RWPE1 (cell line): ENCODE measurements at regions not wholly inside any gene's neighbourhood (a gene's known extent, or its start where the extent isn't known, plus 50 kb on each side); places are given as distances from the start of the nearest gene placed in this dataset.

Experiments
- CTCF ChIA-PET: fragments of 350-600 bp; sonication (Branson Sonifier 250); formaldehyde crosslinking; extraction: SDS; loops from one replicate; lab custom pipeline; 2021; lab: Yijun Ruan, JAX
- POLR2A ChIA-PET: fragments of 400-600 bp; formaldehyde crosslinking; extraction: SDS; loops from one replicate; lab custom pipeline; 2020; ENCODE audit warnings: antibody characterized with exemption; ENCODE audit not compliant: low non-redundant PET; lab: Yijun Ruan, JAX
- DNase-seq: peaks from one replicate; pipeline ENCODE4 v3.0.0; 2012; ENCODE audit warnings: low spot score
- H3K27ac ChIP-seq: fragments of 450-650 bp; 2 replicates; pipeline ENCODE4 v1.5.1; 2017
- TF ChIP-seq, protein P1 (sequence below): fragments of 450-650 bp; conservative IDR thresholded peaks from 2 replicates; pipeline ENCODE4 v1.5.1; 2017; ENCODE audit warnings: low read depth, mild to moderate bottlenecking

DNA sequence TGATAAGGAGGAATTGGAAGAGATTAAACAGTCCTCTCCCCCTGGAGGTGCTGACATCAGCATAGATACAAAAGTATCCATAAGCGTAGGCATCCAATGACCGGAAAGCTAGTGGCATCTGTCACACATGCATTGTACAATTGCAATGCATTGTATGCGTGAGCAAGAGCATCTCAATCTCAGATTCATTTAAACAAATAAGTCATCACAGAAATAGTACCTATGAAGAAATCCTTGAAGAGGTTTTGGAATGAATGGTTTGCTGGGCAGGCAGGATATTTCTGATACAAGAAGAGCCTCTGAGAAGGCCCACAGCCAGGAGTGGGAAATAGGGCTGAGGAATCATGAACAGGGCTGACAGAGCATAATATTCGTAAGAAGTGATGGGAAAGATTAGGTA lies 88.9 kb upstream of the ABCD3 start:
- ChIA-PET CTCF (interaction anchor here (1.2 to 1.3 kb wide), 2 partner anchors 267 to 286 kb away, joined by 5 read pairs; no protein-coding TSS in a partner anchor), POLR2A (no interaction called here)
- no peak overlapping the region for H3K27ac ChIP-seq
- TF ChIP-seq, protein P1, sequence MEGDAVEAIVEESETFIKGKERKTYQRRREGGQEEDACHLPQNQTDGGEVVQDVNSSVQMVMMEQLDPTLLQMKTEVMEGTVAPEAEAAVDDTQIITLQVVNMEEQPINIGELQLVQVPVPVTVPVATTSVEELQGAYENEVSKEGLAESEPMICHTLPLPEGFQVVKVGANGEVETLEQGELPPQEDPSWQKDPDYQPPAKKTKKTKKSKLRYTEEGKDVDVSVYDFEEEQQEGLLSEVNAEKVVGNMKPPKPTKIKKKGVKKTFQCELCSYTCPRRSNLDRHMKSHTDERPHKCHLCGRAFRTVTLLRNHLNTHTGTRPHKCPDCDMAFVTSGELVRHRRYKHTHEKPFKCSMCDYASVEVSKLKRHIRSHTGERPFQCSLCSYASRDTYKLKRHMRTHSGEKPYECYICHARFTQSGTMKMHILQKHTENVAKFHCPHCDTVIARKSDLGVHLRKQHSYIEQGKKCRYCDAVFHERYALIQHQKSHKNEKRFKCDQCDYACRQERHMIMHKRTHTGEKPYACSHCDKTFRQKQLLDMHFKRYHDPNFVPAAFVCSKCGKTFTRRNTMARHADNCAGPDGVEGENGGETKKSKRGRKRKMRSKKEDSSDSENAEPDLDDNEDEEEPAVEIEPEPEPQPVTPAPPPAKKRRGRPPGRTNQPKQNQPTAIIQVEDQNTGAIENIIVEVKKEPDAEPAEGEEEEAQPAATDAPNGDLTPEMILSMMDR, result no peak
- DNase-seq, result no peak

DNA sequence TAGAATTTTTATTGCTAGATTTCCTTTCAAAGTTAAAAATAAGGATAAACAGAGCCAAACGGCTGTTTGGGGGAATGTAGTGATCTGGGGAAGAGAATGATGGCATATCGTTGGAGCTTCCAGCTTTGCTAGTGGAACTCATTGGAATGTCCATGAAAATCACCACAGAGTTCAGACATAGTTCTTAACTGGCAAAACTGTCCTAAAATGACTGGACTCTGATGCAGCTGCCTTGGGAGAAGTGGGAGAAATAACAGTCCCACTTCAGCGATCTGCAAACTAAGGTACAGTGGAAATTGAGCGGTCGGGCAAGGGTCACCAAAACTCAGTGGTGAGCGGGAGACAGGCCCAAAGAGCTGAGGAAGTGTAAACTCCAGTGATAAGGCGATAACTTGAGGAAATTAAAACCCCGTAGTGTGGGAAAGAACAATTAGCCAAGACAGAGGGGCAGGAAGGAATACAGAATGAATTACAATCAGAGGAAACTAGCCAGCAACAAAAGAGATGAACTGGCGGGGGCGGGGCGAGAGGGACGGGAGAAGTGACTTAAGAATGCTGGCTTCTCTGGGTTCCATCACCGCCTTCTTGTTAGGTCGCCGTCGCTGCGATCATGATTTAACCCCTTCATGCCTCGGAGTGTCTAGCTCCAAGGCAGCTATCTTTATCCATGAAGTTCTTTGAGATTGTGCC lies 89.8 kb upstream of the ARHGAP29 start:
- POLR2A ChIA-PET, result no interaction called here
- H3K27ac ChIP-seq, result peak overlapping the region; percentile 50; the same call in 1 of the 2 replicates
- CTCF ChIA-PET, result interaction anchor here (1.0 to 1.7 kb wide), 3 partner anchors 9 to 282 kb away, joined by 4 to 17 read pairs (median 4); no protein-coding TSS in a partner anchor

DNA sequence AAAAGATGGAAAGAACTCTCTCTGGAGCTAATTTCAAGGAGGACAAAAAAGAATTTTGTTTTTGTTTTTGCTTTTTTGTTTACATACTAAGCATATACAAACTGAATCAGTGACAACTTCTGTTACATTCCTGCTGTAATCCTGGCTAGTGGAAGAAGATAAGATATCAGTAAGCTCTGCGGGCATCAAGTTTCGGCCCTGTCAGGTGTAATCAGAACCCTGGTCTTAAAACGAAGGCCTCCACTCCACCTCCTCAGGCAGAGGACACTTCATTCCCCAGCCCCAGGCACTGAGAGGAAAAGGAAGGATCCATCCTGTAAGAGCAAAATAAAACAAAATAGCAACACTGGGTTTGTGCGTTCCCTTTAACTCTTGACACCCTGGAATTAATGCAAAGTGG lies 88.9 kb upstream of the ARHGAP29 start:
- H3K27ac ChIP-seq, result peak overlapping the region; percentile 64; the same call in 1 of the 2 replicates
- POLR2A ChIA-PET, result no interaction called here

More for the DNA sequence above, 89.8 kb upstream of the ARHGAP29 start:
- TF ChIP-seq, protein P1, result no peak
- DNase-seq, result no peak

DNA sequence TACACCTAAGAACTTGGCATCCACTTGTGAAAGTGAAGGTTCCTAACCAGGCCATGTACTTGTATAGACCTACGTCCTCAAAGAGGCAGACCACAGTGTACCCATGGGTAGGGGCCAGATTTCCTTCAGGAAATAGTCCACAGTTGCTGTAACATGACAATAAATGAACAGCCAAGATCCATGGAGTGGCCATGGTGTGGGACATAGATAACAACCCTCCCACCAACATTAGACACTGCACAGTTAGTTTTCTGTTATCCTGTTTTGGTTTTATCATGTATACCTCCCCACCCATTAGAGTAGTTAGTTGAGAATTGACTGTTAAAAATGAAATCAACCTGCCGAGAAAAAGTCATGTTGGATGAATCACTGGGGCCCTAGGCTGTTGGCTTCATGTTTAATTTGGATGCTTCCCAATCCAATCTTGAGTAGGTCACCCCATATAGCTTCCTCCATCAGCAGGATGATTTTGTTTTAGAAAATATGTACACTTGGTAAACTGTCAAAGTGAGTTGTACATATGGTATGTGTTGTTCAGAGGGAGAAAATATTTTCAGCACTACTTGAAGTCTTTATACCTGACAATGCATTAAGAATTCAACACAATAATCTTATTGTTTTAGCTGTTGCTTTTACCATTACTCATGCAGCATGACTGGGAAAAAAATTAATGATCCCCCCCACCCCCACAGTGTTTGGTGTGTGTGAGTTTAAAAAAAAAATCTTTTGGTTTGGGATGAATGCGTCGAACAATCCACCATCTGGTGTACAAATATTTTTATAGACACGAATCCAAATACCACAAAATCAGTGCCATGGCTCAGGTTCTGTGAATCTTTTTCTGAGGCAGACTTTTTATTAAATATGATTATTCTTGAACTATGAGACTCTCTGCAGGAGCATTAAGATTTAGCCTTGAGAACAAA lies 88.3 kb upstream of the ARHGAP29 start:
- H3K27ac ChIP-seq, result peak overlapping the region; percentile 95
- TF ChIP-seq, protein P1, result no peak
- ChIA-PET CTCF (interaction anchor here (0.6 to 1.7 kb wide), 4 partner anchors 10 to 279 kb away, joined by 3 to 17 read pairs (median 8); no protein-coding TSS in a partner anchor), POLR2A (no interaction called here)
- peak; percentile 94 for DNase-seq

More for the DNA sequence above, 88.9 kb upstream of the ARHGAP29 start:
- no peak for DNase-seq
- CTCF ChIA-PET, result interaction anchor here (0.6 to 1.7 kb wide), 2 partner anchors 10 to 148 kb away, joined by 5 to 17 read pairs; no protein-coding TSS in a partner anchor
- TF ChIP-seq, protein P1, result no peak

DNA sequence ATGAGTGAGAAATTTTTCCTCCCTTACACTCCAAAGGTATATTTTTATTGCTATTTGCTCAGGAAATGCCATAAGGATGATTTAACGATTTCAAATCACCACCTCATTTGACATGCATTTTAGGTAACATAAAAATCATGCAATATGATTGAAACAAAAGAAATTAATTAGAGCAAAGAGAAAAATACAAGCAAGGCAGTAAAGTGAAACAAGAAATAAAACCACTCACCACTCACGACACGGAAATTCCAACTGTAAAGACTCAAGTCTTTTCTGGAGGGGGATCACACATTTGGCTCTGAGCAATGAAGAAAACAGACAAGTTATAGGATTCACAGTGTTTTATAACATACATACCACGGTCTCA lies 86.8 kb upstream of the ARHGAP29 start:
- no peak for DNase-seq
- TF ChIP-seq, protein P1, result no peak
- CTCF ChIA-PET, result no interaction called here
- POLR2A ChIA-PET, result no interaction called here
- H3K27ac ChIP-seq, result peak overlapping the region; percentile 95; the same call in 1 of the 2 replicates
